IPS-20b (cell line): ENCODE measurements at regions not wholly inside any gene's neighbourhood (a gene's known extent, or its start where the extent isn't known, plus 50 kb on each side); places are given as distances from the start of the nearest gene placed in this dataset.

Experiments
- H3K27ac ChIP-seq: one replicate; pipeline ENCODE4 v1.5.1; 2013; ENCODE audit warnings: low read length
- H3K27me3 ChIP-seq: 2 replicates; pipeline ENCODE4 v1.6.1; 2013; ENCODE audit warnings: mild to moderate bottlenecking, low read length, inconsistent platforms; ENCODE audit not compliant: insufficient read depth
- H3K36me3 ChIP-seq: 2 replicates; pipeline ENCODE4 v1.6.1; 2013; ENCODE audit warnings: low read depth, mild to moderate bottlenecking, inconsistent platforms, low read length, moderate library complexity; ENCODE audit not compliant: insufficient read depth
- H3K4me1 ChIP-seq: 2 replicates; pipeline ENCODE4 v1.6.1; 2013; ENCODE audit warnings: mild to moderate bottlenecking, control low read depth, inconsistent platforms, low read length, moderate library complexity; ENCODE audit not compliant: insufficient read depth
- H3K4me3 ChIP-seq: 2 replicates; pipeline ENCODE4 v1.5.1; 2013; ENCODE audit warnings: mild to moderate bottlenecking, low read length, inconsistent platforms
- H3K9ac ChIP-seq: 2 replicates; pipeline ENCODE4 v1.6.1; 2013; ENCODE audit warnings: low read depth, mild to moderate bottlenecking, inconsistent platforms, low read length, moderate library complexity
- H3K9me3 ChIP-seq: 2 replicates; pipeline ENCODE4 v1.6.1; 2013; ENCODE audit warnings: mild to moderate bottlenecking, low read depth, low read length, inconsistent platforms; ENCODE audit not compliant: insufficient read depth

- Histone ChIP-seq H3K27ac (no peak overlapping the region), H3K36me3 (no peaks in the 10 kb centered on the region), H3K27me3 (no peaks in the 10 kb centered on the region), H3K9me3 (no peaks in the 10 kb centered on the region), H3K4me1 (no peaks in the 10 kb centered on the region), H3K4me3 (no peak overlapping the region), H3K9ac (no peak overlapping the region)
Observed at GRCh38 chr2:16495509-16496208, 170.0 kb downstream of the CYRIA start.

- no peak overlapping the region for H3K27ac ChIP-seq
- no peaks in the 10 kb centered on the region for H3K36me3 ChIP-seq
- H3K4me1 ChIP-seq: no peaks in the 10 kb centered on the region
- no peaks in the 10 kb centered on the region for H3K9me3 ChIP-seq
- no peak overlapping the region for H3K9ac ChIP-seq
- H3K4me3 ChIP-seq: no peak overlapping the region
- H3K27me3 ChIP-seq: no peaks in the 10 kb centered on the region
Observed at GRCh38 chr2:16494836-16495508, 170.7 kb downstream of the CYRIA start.

GRCh38 chr2:16493788-16494187, 171.8 kb downstream of the CYRIA start:
- H3K4me3 ChIP-seq: no peak overlapping the region
- no peaks in the 10 kb centered on the region for H3K27me3 ChIP-seq
- no peak overlapping the region for H3K27ac ChIP-seq
- no peaks in the 10 kb centered on the region for H3K4me1 ChIP-seq
- H3K36me3 ChIP-seq: no peaks in the 10 kb centered on the region
- H3K9ac ChIP-seq: no peak overlapping the region
- H3K9me3 ChIP-seq: no peaks in the 10 kb centered on the region

- Histone ChIP-seq H3K9ac (no peak overlapping the region), H3K4me3 (no peak overlapping the region), H3K27me3 (no peaks in the 10 kb centered on the region), H3K36me3 (no peaks in the 10 kb centered on the region), H3K4me1 (no peaks in the 10 kb centered on the region), H3K9me3 (no peaks in the 10 kb centered on the region), H3K27ac (no peak overlapping the region)
Observed at GRCh38 chr2:16487686-16488085, 177.9 kb downstream of the CYRIA start.

- H3K36me3 ChIP-seq: no peaks in the 10 kb centered on the region
- no peaks in the 10 kb centered on the region for H3K27me3 ChIP-seq
- no peaks in the 10 kb centered on the region for H3K4me1 ChIP-seq
- no peak overlapping the region for H3K27ac ChIP-seq
- no peak overlapping the region for H3K4me3 ChIP-seq
- no peaks in the 10 kb centered on the region for H3K9me3 ChIP-seq
- no peak overlapping the region for H3K9ac ChIP-seq
Observed at GRCh38 chr2:16485251-16485650, 180.4 kb downstream of the CYRIA start.

GRCh38 chr2:16482460-16482859, 183.2 kb downstream of the CYRIA start:
- Histone ChIP-seq H3K27ac (no peak overlapping the region), H3K9me3 (no peaks in the 10 kb centered on the region), H3K36me3 (no peaks in the 10 kb centered on the region), H3K4me1 (no peaks in the 10 kb centered on the region), H3K9ac (no peak overlapping the region), H3K27me3 (no peaks in the 10 kb centered on the region), H3K4me3 (no peak overlapping the region)

GRCh38 chr2:16481351-16481750, 184.3 kb downstream of the CYRIA start:
- H3K4me1 ChIP-seq: no peaks in the 10 kb centered on the region
- no peaks in the 10 kb centered on the region for H3K9me3 ChIP-seq
- H3K27ac ChIP-seq: no peak overlapping the region
- H3K27me3 ChIP-seq: no peaks in the 10 kb centered on the region
- no peaks in the 10 kb centered on the region for H3K36me3 ChIP-seq
- H3K9ac ChIP-seq: no peak overlapping the region
- no peak overlapping the region for H3K4me3 ChIP-seq

GRCh38 chr2:16479721-16480120, 185.9 kb downstream of the CYRIA start:
- H3K27ac ChIP-seq: no peak overlapping the region
- no peaks in the 10 kb centered on the region for H3K27me3 ChIP-seq
- H3K4me3 ChIP-seq: no peak overlapping the region
- H3K36me3 ChIP-seq: no peaks in the 10 kb centered on the region
- H3K9ac ChIP-seq: no peak overlapping the region
- H3K4me1 ChIP-seq: no peaks in the 10 kb centered on the region
- H3K9me3 ChIP-seq: no peaks in the 10 kb centered on the region

- Histone ChIP-seq H3K4me1 (no peaks in the 10 kb centered on the region), H3K27ac (no peak overlapping the region), H3K27me3 (no peaks in the 10 kb centered on the region), H3K36me3 (no peaks in the 10 kb centered on the region), H3K4me3 (no peak overlapping the region), H3K9me3 (no peaks in the 10 kb centered on the region), H3K9ac (no peak overlapping the region)
Observed at GRCh38 chr2:16478434-16479210, 187.0 kb downstream of the CYRIA start.

- Histone ChIP-seq H3K9me3 (no peaks in the 10 kb centered on the region), H3K36me3 (no peaks in the 10 kb centered on the region), H3K4me1 (no peaks in the 10 kb centered on the region), H3K27me3 (no peaks in the 10 kb centered on the region), H3K4me3 (no peak overlapping the region), H3K27ac (no peak overlapping the region), H3K9ac (no peak overlapping the region)
Observed at GRCh38 chr2:16477648-16478047, 188.0 kb downstream of the CYRIA start.

GRCh38 chr2:16476866-16477265, 188.8 kb downstream of the CYRIA start:
- Histone ChIP-seq H3K9me3 (no peaks in the 10 kb centered on the region), H3K36me3 (no peaks in the 10 kb centered on the region), H3K4me1 (no peaks in the 10 kb centered on the region), H3K27me3 (no peaks in the 10 kb centered on the region), H3K4me3 (no peak overlapping the region), H3K27ac (no peak overlapping the region), H3K9ac (no peak overlapping the region)
